Esophagus squamous epithelium (tissue), 5 donors: ENCODE measurements at regions not wholly inside any gene's neighbourhood (a gene's known extent, or its start where the extent isn't known, plus 50 kb on each side); places are given as distances from the start of the nearest gene placed in this dataset.

ENCODE experiments used
- DNase-seq: peaks from one replicate; lab custom pipeline; 2025; lab: John Stamatoyannopoulos, UW
- H3K27ac ChIP-seq, 4 donors: fragments of 200-600 bp; sonication (generic); one replicate each; pipeline ENCODE4 v1.5.1; 2016 to 2019; ENCODE audit warnings: mild to moderate bottlenecking in 1 of 4
- H3K27me3 ChIP-seq, 4 donors: fragments of 200-600 bp; sonication (generic); 1 replicate in 3 of 4; 2 replicates in 1 of 4; pipeline versions ENCODE4 v1.5.1 to v1.6.0; 2017 to 2021; ENCODE audit warnings: antibody characterized with exemption in 1 of 4
- H3K36me3 ChIP-seq, 3 donors: fragments of 200-600 bp; sonication (generic); one replicate each; pipeline ENCODE4 v1.5.1; 2016 to 2019
- H3K4me1 ChIP-seq, 3 donors: fragments of 200-600 bp; sonication (generic); one replicate each; pipeline ENCODE4 v1.5.1; 2017 to 2019
- H3K4me3 ChIP-seq, 4 donors: fragments of 200-600 bp; sonication (generic); 1 replicate in 3 of 4; 2 replicates in 1 of 4; pipeline ENCODE4 v1.5.1; 2016 to 2019; ENCODE audit warnings: mild to moderate bottlenecking in 2 of 4, moderate library complexity in 1 of 4
- H3K9me3 ChIP-seq, 3 donors: fragments of 200-600 bp; sonication (generic); one replicate each; pipeline ENCODE4 v1.5.1; 2016 to 2019
- POLR2A ChIP-seq, 4 donors: fragments of 450-650 bp; IDR thresholded peaks; one replicate each; pipeline ENCODE4 v1.6.1; 2017; ENCODE audit warnings: antibody characterized with exemption in 4 of 4, mild to moderate bottlenecking in 4 of 4, moderate library complexity in 3 of 4
- WGBS, 2 donors: methylation state at CpG; one replicate each; pipeline ENCODE4 v1.1.5; 2018; 5-methylcytosine and 5-hydroxymethylcytosine counted together
- intact Hi-C: fragments of 100-400 bp; cut with DNase I; formaldehyde crosslinking; loops from one replicate; pipeline ENCODE4 v1.15.0; 2022
- TF ChIP-seq, protein P1 (sequence below), 6 experiments: fragments of 450-650 bp in 4 of 6; fragments of 200-600 bp in 2 of 6; sonication (generic) in 2 of 6; IDR thresholded peaks; one replicate each; pipeline ENCODE4 v1.5.1; 2016 to 2019; ENCODE audit warnings: antibody characterized with exemption in 6 of 6, mild to moderate bottlenecking in 4 of 6, moderate library complexity in 4 of 6
- donor health status: DM: yes; HTN: yes; CAD: no.

DNA sequence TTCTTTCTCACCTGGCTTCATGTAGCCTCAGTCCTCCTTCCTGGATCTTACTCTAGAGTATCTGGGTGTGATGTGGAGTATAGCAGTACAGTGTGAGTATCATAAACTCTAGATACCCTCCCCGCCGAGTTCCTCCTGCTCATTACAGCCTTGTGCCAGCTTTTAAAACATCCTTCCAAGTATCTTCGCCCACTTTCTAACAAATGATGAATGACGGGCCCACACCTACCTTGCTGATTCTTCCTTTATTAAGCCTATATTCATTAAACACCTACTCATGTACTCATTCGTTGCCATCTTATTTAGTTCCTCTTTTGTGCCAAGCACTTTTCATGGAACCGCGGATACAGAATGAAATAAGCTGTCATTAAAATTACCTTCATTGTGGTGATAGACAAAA, 1585.3 kb upstream of the TENM3 start:
- Histone ChIP-seq H3K27me3 (no peaks in the 10 kb centered on the region), H3K27ac (no peak overlapping the region), H3K4me3 (no peak overlapping the region), H3K9me3 (no peaks in the 10 kb centered on the region), H3K4me1 (no peaks in the 10 kb centered on the region), H3K36me3 (no peaks in the 10 kb centered on the region)
- no peak for DNase-seq
- intact Hi-C loops: no loop called here
- 78 to 82% methylated on average over 7 of the region's 7 CpGs for WGBS, 2 donors
- TF ChIP-seq POLR2A (IDR thresholded peaks at IDR 0.05): no peak
- TF ChIP-seq, protein P1, sequence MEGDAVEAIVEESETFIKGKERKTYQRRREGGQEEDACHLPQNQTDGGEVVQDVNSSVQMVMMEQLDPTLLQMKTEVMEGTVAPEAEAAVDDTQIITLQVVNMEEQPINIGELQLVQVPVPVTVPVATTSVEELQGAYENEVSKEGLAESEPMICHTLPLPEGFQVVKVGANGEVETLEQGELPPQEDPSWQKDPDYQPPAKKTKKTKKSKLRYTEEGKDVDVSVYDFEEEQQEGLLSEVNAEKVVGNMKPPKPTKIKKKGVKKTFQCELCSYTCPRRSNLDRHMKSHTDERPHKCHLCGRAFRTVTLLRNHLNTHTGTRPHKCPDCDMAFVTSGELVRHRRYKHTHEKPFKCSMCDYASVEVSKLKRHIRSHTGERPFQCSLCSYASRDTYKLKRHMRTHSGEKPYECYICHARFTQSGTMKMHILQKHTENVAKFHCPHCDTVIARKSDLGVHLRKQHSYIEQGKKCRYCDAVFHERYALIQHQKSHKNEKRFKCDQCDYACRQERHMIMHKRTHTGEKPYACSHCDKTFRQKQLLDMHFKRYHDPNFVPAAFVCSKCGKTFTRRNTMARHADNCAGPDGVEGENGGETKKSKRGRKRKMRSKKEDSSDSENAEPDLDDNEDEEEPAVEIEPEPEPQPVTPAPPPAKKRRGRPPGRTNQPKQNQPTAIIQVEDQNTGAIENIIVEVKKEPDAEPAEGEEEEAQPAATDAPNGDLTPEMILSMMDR (IDR thresholded peaks at IDR 0.05): no peak

DNA sequence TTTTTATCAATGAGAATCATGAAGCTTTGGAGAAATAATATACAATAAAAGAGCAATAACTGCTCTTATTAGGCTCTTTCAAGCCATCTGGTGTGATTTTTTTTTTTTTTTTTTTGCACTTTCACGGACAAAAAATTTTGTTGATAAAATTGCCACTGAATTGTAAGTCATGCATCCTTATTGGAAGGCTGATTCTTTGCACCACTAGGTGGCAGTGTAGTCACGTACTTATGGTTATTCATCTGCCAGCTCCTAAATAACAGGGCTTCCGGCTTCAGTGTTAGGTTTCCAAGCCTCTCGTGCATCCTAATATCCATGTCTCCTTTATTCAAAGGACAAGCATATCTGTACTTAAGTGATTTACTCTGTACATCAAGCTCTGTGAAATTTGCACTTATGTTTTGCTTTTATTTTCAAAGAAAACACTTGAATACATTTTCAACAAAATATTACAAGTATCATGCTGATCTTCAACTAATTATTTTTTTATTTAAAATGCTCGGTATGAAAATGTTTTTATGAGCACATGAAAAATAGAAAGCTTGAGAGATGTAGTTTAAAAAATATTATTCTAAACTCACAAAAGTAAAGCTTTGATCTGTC, 1578.3 kb upstream of the TENM3 start:
- 8 to 12% methylated on average over 5 of the region's 5 CpGs for WGBS, 2 donors
- Histone ChIP-seq H3K4me3 (no peak overlapping the region), H3K27ac (no peak overlapping the region), H3K9me3 (no peaks in the 10 kb centered on the region), H3K36me3 (no peaks in the 10 kb centered on the region), H3K4me1 (no peaks in the 10 kb centered on the region), H3K27me3 (no peaks in the 10 kb centered on the region)
- no peak for DNase-seq
- TF ChIP-seq POLR2A (IDR thresholded peaks at IDR 0.05): no peak
- TF ChIP-seq, protein P1 (IDR thresholded peaks at IDR 0.05): peak; percentile 53 to 75 (median 58)
- intact Hi-C loops: no loop called here

DNA sequence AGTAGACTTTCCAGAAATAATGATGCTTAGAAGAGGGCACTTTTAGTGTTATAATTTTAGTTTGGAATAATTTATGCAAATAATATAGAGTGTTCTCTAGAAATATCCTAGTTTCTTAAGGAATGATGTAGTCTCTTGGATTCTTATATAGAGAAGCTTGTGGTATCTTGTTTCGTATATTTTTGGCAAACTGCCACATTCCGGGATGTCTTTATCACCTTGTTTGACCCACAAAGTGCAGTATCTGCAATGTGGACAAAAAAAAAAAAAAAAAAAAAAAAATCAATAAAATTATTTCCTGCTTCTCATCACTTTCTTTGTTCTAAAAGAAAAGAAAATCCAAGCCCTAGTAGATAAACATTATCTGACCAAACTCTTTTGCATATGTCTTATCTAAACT, 1577.7 kb upstream of the TENM3 start:
- TF ChIP-seq, protein P1 (IDR thresholded peaks at IDR 0.05): no peak
- TF ChIP-seq POLR2A (IDR thresholded peaks at IDR 0.05): no peak
- WGBS, 2 donors: 17 to 23% methylated on average over 2 of the region's 2 CpGs
- no peak overlapping the region for H3K4me3 ChIP-seq
- intact Hi-C loops: no loop called here
- H3K4me1 ChIP-seq: no peaks in the 10 kb centered on the region
- no peak overlapping the region for H3K27ac ChIP-seq
- DNase-seq: no peak
- H3K27me3 ChIP-seq: no peaks in the 10 kb centered on the region
- H3K9me3 ChIP-seq: no peaks in the 10 kb centered on the region
- no peaks in the 10 kb centered on the region for H3K36me3 ChIP-seq

DNA sequence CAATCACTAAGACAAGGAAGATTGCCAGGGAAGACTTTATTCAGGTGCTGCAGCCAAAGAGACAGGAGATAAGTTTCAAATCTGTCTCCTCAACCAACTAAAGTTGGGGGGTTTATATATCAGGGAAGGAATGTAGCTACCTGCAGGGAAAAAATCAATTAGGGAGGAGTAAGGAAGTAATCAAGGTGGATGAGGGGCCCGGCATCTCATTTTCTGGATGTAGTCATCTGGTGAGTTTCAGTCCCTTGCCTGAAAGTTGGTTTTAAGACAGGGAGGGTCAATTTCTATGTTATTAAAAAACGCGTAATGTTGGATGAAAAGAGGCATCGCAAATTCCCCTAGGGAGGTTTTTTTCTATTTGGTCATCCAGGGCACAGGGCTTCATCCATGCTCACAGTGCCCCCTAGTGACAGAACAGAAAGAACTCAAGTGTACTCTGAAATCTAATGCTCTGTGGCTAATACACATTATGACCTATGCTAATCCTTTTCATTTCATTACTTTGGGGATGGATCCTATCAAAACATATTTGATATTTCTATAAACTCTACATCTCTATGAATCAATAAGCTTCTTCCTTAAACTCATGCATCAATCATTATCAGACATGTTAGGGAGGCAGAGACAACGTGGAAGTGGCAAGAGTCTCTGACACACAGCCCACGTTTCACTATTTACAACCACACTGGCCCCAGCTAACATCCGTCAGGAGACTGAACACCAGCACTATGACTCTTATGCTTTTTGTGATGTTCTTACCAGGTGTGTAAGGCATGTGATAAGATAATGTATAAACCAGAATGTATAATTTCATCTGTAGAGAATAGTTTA, 1577.0 kb upstream of the TENM3 start:
- TF ChIP-seq, protein P1 (IDR thresholded peaks at IDR 0.05): peak in 3 of 6 experiments; percentile 3 to 42 (median 42)
- TF ChIP-seq POLR2A (IDR thresholded peaks at IDR 0.05): no peak
- WGBS, 2 donors: 40% methylated on average over 7 of the region's 7 CpGs
- no peak overlapping the region for H3K27ac ChIP-seq
- H3K36me3 ChIP-seq: no peaks in the 10 kb centered on the region
- intact Hi-C loops: no loop called here
- no peaks in the 10 kb centered on the region for H3K9me3 ChIP-seq
- H3K27me3 ChIP-seq: no peaks in the 10 kb centered on the region
- H3K4me3 ChIP-seq: no peak overlapping the region
- no peak for DNase-seq
- H3K4me1 ChIP-seq: no peaks in the 10 kb centered on the region

DNA sequence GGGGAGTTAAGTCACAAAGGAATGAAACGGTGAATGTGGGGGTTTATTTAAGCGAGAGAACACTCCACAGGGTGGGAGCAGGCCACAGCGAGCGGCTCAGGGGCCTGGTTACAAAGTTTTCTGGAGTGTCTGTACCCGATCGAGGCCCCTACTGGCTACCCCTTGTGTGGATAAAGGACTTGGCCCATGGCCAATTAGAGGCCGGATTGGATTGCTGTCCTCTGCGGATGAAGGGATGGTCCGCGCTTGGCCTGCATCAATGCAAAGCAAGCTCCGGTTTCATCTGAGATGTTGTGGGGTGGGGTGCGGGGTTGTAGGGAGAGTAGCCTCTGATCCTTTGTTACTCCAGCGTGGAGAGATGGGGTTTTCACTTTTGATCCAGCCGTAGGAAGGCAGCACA, 1574.5 kb upstream of the TENM3 start:
- no peak overlapping the region for H3K27ac ChIP-seq
- WGBS, 2 donors: 79 to 92% methylated on average over 8 to 14 of the region's 14 CpGs
- no peak for DNase-seq
- H3K27me3 ChIP-seq: no peaks in the 10 kb centered on the region
- H3K9me3 ChIP-seq: no peaks in the 10 kb centered on the region
- H3K4me1 ChIP-seq: no peaks in the 10 kb centered on the region
- intact Hi-C loops: no loop called here
- H3K36me3 ChIP-seq: no peaks in the 10 kb centered on the region
- H3K4me3 ChIP-seq: no peak overlapping the region
- TF ChIP-seq POLR2A (IDR thresholded peaks at IDR 0.05): no peak
